HEK293T (cell line): ENCODE measurements at regions not wholly inside any gene's neighbourhood (a gene's known extent, or its start where the extent isn't known, plus 50 kb on each side); places are given as distances from the start of the nearest gene placed in this dataset.
"Not testable (repeated sequence)": the region's sequence is repeated elsewhere in the genome, so short reads cannot be mapped to it uniquely, and the experiment has no call there.

Source experiments
- CTCF ChIA-PET: fragments of 350-600 bp; formaldehyde crosslinking; extraction: SDS; loops from one replicate; lab custom pipeline; 2021; ENCODE audit warnings: antibody characterized with exemption, inconsistent platforms; lab: Yijun Ruan, JAX
- POLR2A ChIA-PET: fragments of 350-600 bp; formaldehyde crosslinking; extraction: SDS; loops from one replicate; lab custom pipeline; 2020; ENCODE audit warnings: antibody characterized with exemption, inconsistent platforms; lab: Yijun Ruan, JAX
- DNase-seq: peaks from one replicate; pipeline ENCODE4 v3.0.0; 2012; ENCODE audit warnings: mixed read lengths; ENCODE audit errors: extremely low spot score

DNA sequence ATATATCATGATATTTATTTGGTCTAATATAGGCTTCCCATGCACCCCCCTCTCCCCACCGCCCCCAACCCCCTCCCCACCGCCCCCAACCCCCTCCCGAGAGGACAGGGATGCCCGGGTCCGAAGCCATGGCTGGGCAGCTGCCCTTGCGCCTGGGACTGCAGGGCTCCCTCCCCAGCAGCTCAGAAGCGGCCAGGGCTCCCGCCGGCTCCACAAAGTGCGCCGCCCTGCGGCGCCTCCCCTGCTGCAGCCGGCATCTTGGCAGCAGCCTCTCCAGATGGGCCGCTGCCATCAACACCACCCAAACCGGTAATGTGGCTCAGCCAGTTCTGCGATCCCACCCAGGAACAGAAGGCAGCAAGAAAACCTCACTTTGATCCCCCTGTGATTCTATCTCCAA lies 389.4 kb downstream of the SPATA31A1 start:
- DNase-seq, POLR2A ChIA-PET, CTCF ChIA-PET: not testable (repeated sequence)

DNA sequence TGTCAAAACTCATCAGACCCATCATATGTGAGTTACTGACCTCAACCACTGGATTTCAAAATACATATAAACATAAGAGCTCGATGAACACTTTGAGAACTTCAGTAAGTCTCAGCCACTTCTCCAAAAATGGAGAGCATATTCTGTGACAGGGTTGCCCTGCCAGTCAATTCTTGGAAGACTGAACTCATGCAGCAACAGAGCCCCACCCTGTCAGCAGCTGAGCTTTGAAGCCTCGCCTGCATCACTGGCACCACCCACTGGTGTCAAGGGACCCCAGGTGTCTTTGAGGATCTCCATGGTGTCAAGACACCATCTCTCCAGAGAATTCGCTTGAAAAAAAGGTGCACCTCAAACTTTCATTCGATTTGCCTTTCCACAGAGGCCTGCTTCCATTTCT lies 420.1 kb downstream of the SPATA31A1 start:
- CTCF ChIA-PET, DNase-seq, POLR2A ChIA-PET: not testable (repeated sequence)

DNA sequence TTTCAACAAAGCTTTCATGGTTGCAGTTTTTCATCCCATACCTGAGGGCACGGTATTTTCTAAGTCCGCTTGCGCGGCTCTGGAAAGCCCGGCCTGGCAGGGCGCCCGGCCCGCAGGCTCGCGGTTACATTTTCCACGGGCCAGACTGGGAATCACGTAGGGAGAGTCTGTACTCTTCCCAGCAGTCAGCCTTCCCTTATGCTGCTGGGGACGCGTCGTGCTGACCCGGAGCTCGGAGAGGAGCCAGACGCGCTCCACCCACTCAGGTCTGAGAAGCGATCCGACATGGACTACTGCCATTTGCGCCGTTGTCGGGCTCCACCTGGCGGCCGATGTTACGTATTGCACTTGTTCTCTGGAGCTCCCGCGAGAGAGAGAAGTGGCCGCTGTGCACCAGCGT lies 435.9 kb downstream of the SPATA31A1 start:
- DNase-seq, POLR2A ChIA-PET, CTCF ChIA-PET: not testable (repeated sequence)

DNA sequence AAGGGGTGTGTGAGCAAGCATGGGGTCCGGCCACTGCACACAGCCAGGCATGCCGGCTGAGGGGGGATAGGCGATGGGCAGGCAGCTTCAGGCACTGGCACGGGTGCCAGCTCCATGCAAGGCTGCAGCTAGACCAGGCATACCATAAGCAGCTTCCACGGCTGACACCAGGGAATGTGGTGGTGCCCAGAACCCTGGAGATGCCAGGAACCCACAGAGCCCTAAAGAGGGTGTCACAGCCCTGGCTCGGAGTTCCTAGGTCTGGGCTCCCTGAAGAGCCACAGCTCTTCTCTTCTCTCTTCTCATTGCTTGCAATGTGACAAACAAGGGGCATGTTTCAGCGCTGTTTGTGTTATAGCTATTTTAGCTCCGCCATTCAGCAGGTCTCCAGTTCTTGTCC lies 442.5 kb downstream of the SPATA31A1 start:
- POLR2A ChIA-PET, CTCF ChIA-PET: not testable (repeated sequence)

DNA sequence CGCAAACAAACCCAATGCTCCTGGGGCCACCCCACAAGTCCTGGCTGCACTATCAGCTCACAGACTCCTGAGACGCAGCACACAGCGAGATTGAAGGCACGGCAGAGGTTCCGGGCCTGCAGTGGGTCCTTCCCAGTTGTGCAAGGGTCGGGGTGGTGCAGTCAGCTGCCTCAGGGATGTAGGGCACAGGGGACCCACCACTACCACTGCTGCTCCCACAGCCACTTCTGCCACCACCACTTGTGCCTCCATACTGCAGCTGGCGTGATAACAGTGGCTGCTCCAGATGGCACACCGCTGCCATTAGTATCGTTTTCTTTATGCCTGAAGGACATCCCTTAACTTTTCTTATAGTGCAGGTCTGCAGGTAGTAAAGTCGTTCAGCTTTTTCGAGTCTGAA lies 443.8 kb downstream of the SPATA31A1 start:
- POLR2A ChIA-PET, DNase-seq, CTCF ChIA-PET: not testable (repeated sequence)

More for the DNA sequence above, 442.5 kb downstream of the SPATA31A1 start:
- DNase-seq: not testable (repeated sequence)

DNA sequence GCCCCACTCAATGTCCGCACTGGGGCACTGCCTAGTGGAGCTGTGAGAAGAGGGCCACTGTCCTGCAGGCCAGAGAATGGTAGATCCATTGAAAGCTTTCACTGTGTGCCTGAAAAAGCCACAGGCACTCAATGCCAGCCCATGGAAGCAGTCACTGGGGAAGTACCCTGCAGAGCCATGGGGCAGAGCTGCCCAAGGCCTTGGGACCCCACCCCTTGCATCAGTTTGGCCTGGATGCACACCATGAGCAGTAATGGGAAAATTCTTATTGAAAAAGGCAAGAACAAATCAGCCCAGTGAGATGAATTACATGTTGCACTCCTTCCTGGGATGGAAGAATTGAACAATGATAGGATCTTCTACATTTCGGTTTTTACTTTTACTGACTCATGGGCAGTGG lies 447.1 kb downstream of the SPATA31A1 start:
- CTCF ChIA-PET, DNase-seq, POLR2A ChIA-PET: not testable (repeated sequence)

DNA sequence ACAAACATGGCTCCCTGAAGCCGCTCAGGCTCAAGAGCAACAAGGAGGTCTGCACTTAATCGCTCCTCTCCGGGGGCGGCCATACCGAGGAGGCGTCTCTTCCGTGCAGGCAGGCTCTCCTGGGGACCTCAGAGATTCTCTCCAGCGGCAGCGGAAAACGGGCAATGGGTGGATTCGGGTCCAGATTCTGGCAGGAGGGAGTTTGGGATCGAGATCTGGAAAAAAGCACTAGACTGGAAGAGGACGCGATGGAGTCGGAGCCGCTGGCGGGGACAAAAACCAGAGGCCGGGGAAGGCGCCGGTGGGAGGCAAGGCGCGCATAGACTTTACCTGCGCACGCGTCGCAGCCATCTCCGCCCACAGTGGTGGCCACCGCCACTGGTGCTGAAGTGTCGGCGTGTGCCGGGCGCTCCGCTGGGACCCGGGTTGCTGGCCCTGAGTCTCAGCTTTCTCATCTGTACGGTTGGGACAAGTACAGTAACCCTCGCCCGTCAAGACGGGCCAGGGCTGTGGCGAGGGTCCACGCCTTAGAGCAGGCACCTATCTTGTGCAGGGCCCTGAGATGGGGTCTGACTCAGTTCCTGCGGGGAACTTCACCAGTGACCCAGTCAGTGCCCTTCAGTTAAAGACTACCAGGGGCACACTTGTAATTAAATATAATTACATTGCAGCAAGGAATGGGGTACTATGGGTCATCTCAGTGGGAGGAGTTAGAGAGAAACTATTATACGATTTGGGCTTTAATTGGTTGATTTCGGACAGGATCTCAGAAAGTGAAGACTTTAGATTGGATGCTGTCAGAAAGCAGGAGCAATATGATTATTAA lies 454.1 kb downstream of the SPATA31A1 start:
- CTCF ChIA-PET, DNase-seq, POLR2A ChIA-PET: not testable (repeated sequence)

DNA sequence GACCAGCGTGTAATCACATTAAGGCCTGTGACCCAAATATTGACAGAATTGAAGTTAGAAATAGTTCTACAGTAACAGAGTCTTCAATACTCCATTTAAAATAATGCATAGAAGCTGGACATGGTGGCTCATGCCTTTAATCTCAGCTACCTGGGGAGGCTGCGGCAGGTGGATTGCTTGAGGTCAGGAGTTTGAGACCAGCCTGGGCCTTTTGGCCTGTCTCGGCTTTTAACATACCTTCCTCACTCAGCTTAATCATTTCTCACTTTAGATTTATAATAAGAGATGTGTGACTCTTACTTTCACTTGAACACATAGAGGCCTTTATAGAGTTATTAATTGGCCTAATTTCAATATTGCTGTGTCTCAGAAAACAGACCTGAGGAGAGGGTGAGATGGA lies 454.9 kb downstream of the SPATA31A1 start:
- DNase-seq, CTCF ChIA-PET, POLR2A ChIA-PET: not testable (repeated sequence)

DNA sequence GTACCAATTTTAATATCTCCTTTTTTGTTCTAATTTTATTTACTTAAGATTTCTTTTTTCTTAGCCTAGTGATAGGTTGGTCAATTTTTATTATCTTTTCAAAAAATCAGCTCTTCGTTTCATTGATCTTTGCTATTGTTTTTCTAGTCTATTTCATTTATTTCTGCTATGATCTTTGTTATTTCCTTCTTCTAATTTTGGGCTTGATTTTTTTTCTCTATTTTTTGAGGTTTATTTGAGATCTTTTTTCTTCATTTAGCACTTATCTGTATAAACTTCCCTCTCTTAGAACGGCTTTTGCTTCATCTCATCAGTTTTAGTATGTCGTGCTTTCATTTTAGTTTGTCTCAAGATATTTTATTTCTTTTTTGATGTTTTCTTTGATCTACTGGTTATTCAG lies 456.1 kb downstream of the SPATA31A1 start:
- POLR2A ChIA-PET, DNase-seq, CTCF ChIA-PET: not testable (repeated sequence)

DNA sequence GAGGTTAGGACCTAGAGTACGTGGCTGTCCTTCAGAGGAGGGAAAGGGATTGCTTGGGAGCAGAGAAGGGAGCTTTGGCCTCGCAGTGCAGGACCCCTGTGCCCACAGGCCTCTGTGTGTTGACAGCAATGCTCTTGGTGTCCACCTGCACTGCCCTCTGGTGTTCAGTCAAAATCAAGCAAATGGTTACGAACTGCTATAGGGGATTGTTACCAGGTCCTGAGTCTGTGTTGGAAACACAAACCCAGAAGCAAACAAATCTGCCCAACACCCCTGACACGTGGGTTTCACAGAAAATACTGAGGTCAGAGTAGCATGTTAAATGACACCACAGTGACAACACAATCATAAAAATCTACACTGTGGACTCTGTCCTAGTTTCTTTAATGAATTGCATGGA lies 473.0 kb downstream of the SPATA31A1 start:
- CTCF ChIA-PET, POLR2A ChIA-PET, DNase-seq: not testable (repeated sequence)
